ENCODE measurements at regions not wholly inside any gene's neighbourhood (a gene's known extent, or its start where the extent isn't known, plus 50 kb on each side); places are given as distances from the start of the nearest gene placed in this dataset.

DNA sequence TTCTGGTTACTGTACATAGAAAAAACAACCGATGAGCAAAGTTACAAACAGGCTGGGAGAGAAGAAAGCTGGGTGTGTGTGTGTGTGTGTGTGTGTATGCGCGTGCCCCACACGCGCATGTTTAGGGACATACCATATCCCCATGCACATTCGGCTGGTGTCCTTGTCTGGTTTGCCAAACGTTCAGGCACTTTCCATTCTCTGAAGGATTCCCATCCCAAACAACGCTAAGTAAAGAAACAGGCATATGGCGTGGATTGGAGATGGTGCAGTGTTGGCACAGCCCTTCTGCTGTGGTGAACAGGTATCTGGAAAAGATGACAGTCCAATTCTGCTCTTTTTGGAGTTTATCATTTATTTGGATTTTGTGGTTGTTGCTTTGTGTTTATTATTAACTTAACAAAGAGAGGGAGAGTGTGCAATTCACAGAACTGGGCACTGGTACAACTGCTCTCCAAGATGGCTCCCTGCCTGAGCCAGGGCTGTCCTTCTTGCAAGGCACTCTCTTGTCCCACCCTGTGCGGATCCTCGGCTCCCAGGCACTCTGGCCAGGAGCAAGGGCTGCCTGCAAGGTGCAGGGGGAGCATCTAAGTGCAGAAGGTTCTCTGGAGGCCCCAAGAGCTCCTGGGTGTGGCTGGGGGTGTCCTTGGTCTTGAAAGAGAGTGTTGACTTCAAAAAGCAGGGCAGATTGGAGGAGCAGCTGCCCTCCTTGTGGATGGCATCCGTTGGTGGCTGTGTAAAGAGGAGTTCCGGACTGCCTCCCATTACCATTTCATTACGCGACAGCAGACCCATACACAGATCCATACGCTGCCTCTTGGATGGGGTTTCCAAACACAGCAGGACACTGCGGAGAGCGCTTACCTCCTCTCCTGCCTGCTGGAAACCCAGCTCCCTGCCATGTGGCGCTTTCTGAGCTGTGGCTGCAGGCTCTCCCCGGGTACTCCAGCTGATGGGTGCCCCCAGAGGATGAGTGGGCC lies 263.1 kb downstream of the ZNF536 start:
- DNase-seq (ENCODE audit: low spot score), result no peak

DNA sequence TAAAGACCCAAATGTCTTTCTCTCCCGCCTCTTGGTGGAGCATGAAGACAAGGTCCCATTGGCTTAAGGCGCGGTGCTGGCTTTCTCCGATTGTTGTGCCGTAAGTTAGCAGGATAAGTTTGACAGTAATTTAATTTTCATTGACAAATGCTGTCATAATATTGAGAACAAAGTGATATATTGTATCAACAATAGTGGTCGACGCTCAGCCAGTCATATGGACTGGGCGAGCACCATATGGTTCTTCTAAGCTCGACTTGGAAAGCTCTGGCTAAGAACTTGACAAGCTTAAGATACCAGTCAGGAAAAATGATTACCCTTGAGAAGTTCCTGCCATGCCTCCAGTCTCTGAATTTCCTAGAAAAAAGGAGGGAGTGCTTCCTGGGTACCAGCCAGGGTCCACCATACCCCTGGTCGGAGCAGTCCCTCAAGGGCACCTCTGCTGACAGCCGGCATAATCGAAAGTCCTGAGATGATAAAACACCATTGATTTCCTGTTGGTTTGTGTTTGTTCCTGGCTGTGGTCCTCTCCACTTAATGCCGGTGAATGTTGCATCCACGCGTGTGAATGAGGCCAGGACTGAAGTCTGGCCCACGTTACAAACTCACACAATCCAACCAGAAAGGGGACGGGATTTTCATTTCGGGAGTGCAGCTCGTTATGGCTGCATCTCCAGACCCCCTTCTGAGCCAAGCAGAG lies 262.1 kb downstream of the ZNF536 start:
- DNase-seq (ENCODE audit: low spot score), result no peak

DNA sequence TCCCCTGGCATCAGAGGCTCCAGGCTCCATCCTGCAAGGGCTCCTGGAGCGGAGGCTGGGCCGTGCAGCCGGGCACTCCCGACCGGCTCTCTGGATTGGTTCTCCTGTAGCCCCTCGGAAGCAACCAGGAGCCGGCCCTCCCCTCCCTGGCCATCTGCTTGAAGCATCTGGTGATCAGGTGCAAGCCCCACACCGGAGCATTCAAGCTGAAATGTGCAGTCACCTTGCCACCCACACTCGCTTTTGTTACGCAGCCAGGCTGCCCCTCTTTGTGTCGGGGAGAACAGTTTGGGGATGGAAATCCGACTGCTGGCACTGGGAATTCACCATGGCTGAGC lies 258.8 kb downstream of the ZNF536 start:
- no peak for DNase-seq (ENCODE audit: low spot score)

- DNase-seq (ENCODE audit: low spot score), result no peak
Measured at GRCh38 chr19:30630289-30631032, 258.3 kb downstream of the ZNF536 start.

DNA sequence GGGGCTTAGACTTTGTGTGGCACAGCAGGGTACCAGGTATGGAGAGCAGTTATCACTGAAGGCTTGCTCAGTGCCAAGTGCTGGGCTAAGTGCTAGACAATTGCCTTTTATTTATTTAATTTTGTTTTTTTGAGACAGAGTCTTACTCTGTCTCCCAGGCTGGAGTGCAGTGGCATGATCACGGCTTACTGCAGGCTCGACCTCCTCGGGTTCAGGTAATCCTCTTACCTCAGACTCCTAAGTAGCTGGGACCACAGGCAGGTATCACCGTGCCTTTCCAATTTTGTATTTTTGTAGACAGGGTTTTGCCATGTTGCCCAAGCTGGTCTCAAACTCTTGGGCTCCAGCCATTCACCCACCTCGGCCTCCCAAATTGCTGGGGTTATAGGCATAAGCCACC lies 256.9 kb downstream of the ZNF536 start:
- no peak for DNase-seq (ENCODE audit: low spot score)

- DNase-seq (ENCODE audit: low spot score), result no peak
Measured at GRCh38 chr19:30626626-30626966, 254.4 kb downstream of the ZNF536 start.

- DNase-seq (ENCODE audit: low spot score), result no peak
Measured at GRCh38 chr19:30625947-30626625, 253.9 kb downstream of the ZNF536 start.

DNA sequence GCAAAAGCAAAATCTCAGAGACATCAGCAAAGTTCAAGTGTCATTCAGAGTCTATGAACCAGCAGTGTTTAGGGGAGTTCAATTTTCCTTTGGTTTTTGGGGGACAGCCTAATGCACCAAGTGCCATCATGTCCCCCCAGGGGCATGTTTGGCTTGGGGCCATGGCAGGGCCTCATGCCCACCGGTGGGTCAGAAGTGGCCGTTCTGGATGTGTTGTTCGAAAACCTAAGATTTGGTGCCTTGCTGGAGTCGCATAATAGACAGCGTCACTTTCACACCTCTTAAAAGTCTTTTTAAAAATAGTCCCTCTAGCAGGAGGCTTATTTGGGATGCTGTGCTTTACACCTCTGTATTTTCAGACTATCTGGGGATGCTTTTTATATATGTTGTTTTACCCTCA lies 250.1 kb downstream of the ZNF536 start:
- DNase-seq (ENCODE audit: low spot score), result no peak

GRCh38 chr19:30621326-30621920 lies 249.2 kb downstream of the ZNF536 start:
- DNase-seq (ENCODE audit: low spot score), result no peak

DNA sequence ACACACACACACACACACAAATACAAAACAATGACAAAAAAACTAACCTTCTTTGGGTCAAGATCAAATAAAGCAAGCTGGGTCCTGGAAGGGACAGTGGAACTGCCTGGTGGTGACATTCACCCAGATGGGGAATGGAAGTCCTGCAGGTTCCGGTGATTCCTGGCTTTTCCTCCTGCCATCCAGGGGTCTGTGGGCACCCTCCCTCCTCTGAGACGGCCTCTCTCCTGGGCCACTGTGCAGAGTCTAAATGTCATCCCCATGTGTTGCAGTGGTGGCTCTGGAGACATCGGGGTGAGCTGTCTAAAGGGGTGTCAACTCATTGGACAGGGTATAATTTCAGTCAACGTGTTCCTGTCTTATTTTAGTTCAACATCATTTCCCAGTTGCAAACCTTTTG lies 248.2 kb downstream of the ZNF536 start:
- DNase-seq (ENCODE audit: low spot score), result no peak

DNA sequence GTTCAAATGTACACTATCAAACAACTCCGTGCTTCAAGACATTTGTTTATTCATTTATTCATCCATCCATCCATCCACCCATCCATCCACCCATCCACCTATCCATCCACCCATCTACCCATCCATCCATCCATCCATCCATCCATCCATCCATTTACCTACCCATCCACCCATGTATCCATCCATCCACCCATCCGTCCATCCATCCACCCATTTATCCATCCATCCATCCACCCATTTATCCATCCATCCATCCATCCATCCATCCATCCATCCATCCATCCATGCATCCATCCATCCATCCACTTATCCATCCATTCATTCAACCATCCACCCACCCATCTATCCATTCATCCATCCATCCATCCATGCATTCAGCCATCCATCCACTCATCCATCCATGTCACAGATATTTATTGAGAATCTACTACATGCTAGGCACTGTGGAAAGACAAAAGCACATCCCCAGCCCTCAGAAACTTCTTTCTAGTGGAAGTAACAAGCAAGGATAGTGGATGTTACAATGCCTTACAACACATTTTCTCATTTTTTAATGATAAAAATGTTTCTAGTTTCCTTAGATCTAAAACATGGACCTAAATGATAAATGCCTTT lies 237.6 kb downstream of the ZNF536 start:
- no peak for DNase-seq (ENCODE audit: low spot score)

- DNase-seq (ENCODE audit: low spot score), result no peak
Measured at GRCh38 chr19:30608471-30608870, 236.3 kb downstream of the ZNF536 start.
